ENCODE measurements at regions not wholly inside any gene's neighbourhood (a gene's known extent, or its start where the extent isn't known, plus 50 kb on each side); places are given as distances from the start of the nearest gene placed in this dataset.

- DNase-seq = no peak
Measured at GRCh38 chr3:181425074-181425473, 286.7 kb upstream of the SOX2 start.

- DNase-seq = no peak
Measured at GRCh38 chr3:181418233-181418632, 293.5 kb upstream of the SOX2 start.

- DNase-seq = peak; percentile 10
Measured at GRCh38 chr3:181417748-181418147, 294.0 kb upstream of the SOX2 start.

GRCh38 chr3:181410870-181411269, 300.9 kb upstream of the SOX2 start:
- DNase-seq = no peak

- no peak for DNase-seq
Measured at GRCh38 chr3:181403876-181404660, 307.7 kb upstream of the SOX2 start.

GRCh38 chr3:181402347-181402746, 309.4 kb upstream of the SOX2 start:
- no peak for DNase-seq

GRCh38 chr3:181384970-181385369, 326.8 kb upstream of the SOX2 start:
- no peak for DNase-seq

GRCh38 chr3:181383760-181384159, 328.0 kb upstream of the SOX2 start:
- no peak for DNase-seq

- DNase-seq = no peak
Measured at GRCh38 chr3:181383201-181383600, 328.5 kb upstream of the SOX2 start.

GRCh38 chr3:181382656-181383055, 329.1 kb upstream of the SOX2 start:
- DNase-seq = no peak

- DNase-seq = no peak
Measured at GRCh38 chr3:181379278-181379677, 332.4 kb upstream of the SOX2 start.

- DNase-seq = no peak
Measured at GRCh38 chr3:181369637-181370036, 342.1 kb upstream of the SOX2 start.

GRCh38 chr3:181363231-181363630, 348.5 kb upstream of the SOX2 start:
- DNase-seq = no peak

GRCh38 chr3:181362378-181362777, 349.3 kb upstream of the SOX2 start:
- no peak for DNase-seq

- DNase-seq = no peak
Measured at GRCh38 chr3:181358562-181358961, 353.2 kb upstream of the SOX2 start.

- no peak for DNase-seq
Measured at GRCh38 chr3:181358060-181358459, 353.7 kb upstream of the SOX2 start.

GRCh38 chr3:181354140-181354539, 357.6 kb upstream of the SOX2 start:
- DNase-seq = no peak

- DNase-seq = no peak
Measured at GRCh38 chr3:181344331-181344730, 354.8 kb upstream of the DNAJC19 start.

GRCh38 chr3:181336597-181336996, 347.1 kb upstream of the DNAJC19 start:
- DNase-seq = no peak

- DNase-seq = no peak
Measured at GRCh38 chr3:181333394-181333793, 343.9 kb upstream of the DNAJC19 start.

GRCh38 chr3:181330821-181331563, 341.5 kb upstream of the DNAJC19 start:
- no peak for DNase-seq

- DNase-seq = no peak
Measured at GRCh38 chr3:181330257-181330656, 340.7 kb upstream of the DNAJC19 start.

- no peak for DNase-seq
Measured at GRCh38 chr3:181329024-181329423, 339.5 kb upstream of the DNAJC19 start.

GRCh38 chr3:181328346-181328745, 338.8 kb upstream of the DNAJC19 start:
- DNase-seq = no peak
